Endothelial cell of umbilical vein (primary cell): ENCODE measurements at regions not wholly inside any gene's neighbourhood (a gene's known extent, or its start where the extent isn't known, plus 50 kb on each side); places are given as distances from the start of the nearest gene placed in this dataset.

ENCODE experiments used
- EZH2 ChIP-seq: IDR thresholded peaks from 2 replicates; pipeline ENCODE4 v1.6.1; 2012; ENCODE audit warnings: borderline replicate concordance, low read depth, mild to moderate bottlenecking, moderate library complexity, low read length, inconsistent platforms; ENCODE audit not compliant: severe bottlenecking
- FOS ChIP-seq: IDR thresholded peaks from 2 replicates; pipeline ENCODE4 v1.6.1; 2011; ENCODE audit warnings: mild to moderate bottlenecking, low read length, moderate library complexity, borderline replicate concordance; ENCODE audit not compliant: insufficient read depth
- JUN ChIP-seq: IDR thresholded peaks from 2 replicates; pipeline ENCODE4 v1.6.1; 2011; ENCODE audit warnings: borderline replicate concordance, low read depth; ENCODE audit not compliant: insufficient read length, insufficient read depth
- MYC ChIP-seq: IDR thresholded peaks from one replicate; pipeline ENCODE4 v1.6.1; 2011; ENCODE audit warnings: mild to moderate bottlenecking, low read depth, low read length
- POLR2A ChIP-seq: IDR thresholded peaks from 2 replicates; pipeline ENCODE4 v1.6.1; 2012; ENCODE audit warnings: low read depth, mild to moderate bottlenecking, control low read depth, low read length
- POLR2AphosphoS5 ChIP-seq: IDR thresholded peaks from 2 replicates; pipeline ENCODE4 v1.6.1; 2012; ENCODE audit warnings: low read depth, mild to moderate bottlenecking, control low read depth, low read length, moderate library complexity; ENCODE audit not compliant: insufficient read depth
- TF ChIP-seq, protein P1 (sequence below), 2 donors: IDR thresholded peaks; 1 replicate in 1 of 2; 2 replicates in 1 of 2; pipeline ENCODE4 v1.5.1; 2011; ENCODE audit warnings: low read length in 2 of 2, mild to moderate bottlenecking in 2 of 2, moderate library complexity in 2 of 2, control low read depth in 1 of 2, inconsistent platforms in 1 of 2, low read depth in 1 of 2; ENCODE audit not compliant: insufficient read depth in 1 of 2; ENCODE audit errors: extremely low read depth in 1 of 2

DNA sequence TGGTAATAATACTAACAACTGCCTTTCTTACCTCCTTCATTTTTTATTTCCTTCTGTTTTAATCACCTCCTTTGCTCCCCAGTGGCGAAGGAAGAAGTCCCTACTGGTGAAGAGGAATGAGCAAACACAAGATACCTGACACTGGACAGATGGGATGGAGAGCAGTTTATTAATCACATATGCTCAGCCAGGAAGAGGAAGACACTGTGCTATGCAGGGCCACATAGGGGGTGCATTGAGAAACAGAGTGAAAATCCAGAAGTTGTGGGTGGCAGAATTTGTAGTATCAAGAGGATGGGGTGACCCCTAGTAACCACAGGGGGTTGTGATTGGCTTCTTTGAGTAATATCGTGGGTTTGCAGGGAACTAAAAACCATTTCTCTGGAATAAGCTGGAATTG is 1041.9 kb downstream of the OTOL1 start:
- TF ChIP-seq, protein P1, sequence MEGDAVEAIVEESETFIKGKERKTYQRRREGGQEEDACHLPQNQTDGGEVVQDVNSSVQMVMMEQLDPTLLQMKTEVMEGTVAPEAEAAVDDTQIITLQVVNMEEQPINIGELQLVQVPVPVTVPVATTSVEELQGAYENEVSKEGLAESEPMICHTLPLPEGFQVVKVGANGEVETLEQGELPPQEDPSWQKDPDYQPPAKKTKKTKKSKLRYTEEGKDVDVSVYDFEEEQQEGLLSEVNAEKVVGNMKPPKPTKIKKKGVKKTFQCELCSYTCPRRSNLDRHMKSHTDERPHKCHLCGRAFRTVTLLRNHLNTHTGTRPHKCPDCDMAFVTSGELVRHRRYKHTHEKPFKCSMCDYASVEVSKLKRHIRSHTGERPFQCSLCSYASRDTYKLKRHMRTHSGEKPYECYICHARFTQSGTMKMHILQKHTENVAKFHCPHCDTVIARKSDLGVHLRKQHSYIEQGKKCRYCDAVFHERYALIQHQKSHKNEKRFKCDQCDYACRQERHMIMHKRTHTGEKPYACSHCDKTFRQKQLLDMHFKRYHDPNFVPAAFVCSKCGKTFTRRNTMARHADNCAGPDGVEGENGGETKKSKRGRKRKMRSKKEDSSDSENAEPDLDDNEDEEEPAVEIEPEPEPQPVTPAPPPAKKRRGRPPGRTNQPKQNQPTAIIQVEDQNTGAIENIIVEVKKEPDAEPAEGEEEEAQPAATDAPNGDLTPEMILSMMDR (IDR thresholded peaks at IDR 0.05; ENCODE audit: extremely low read depth in 1 of 2, insufficient read depth in 1 of 2, low read depth in 1 of 2, low read length in 2 of 2), result no peak
- TF ChIP-seq POLR2A (no peak), EZH2 (no peak), JUN (no peak), MYC (no peak), POLR2AphosphoS5 (no peak), FOS (no peak)
